Tibial nerve (tissue), 4 donors: ENCODE measurements at regions not wholly inside any gene's neighbourhood (a gene's known extent, or its start where the extent isn't known, plus 50 kb on each side); places are given as distances from the start of the nearest gene placed in this dataset.
"Not testable (repeated sequence)": the region's sequence is repeated elsewhere in the genome, so short reads cannot be mapped to it uniquely, and the experiment has no call there.

Experiments used
- DNase-seq, 2 donors: peaks; one replicate each; pipeline ENCODE4 v3.0.0-alpha.2; 2019; ENCODE audit warnings: low spot score in 2 of 2
- H3K27ac ChIP-seq, 4 donors: fragments of 200-600 bp; sonication (generic) in 3 of 4; one replicate each; pipeline ENCODE4 v1.5.1; 2017 to 2019; ENCODE audit warnings: mild to moderate bottlenecking in 1 of 4
- H3K27me3 ChIP-seq, 2 donors: fragments of 200-600 bp; sonication (generic) in 1 of 2; one replicate each; pipeline versions ENCODE4 v1.5.1 to v1.6.0; 2017 to 2019
- H3K36me3 ChIP-seq, 3 donors: fragments of 200-600 bp; sonication (generic); one replicate each; pipeline ENCODE4 v1.5.1; 2018 to 2019
- H3K4me1 ChIP-seq, 4 donors: fragments of 200-600 bp; sonication (generic) in 3 of 4; one replicate each; pipeline ENCODE4 v1.5.1; 2017 to 2019
- H3K4me3 ChIP-seq, 4 donors: fragments of 200-600 bp; sonication (generic) in 3 of 4; one replicate each; pipeline ENCODE4 v1.5.1; 2017 to 2019; ENCODE audit warnings: mild to moderate bottlenecking in 1 of 4, moderate library complexity in 1 of 4
- H3K9me3 ChIP-seq, 4 donors: fragments of 200-600 bp; sonication (generic) in 3 of 4; one replicate each; pipeline ENCODE4 v1.5.1; 2017 to 2019
- EP300 ChIP-seq, 2 donors: sonication (generic); formaldehyde crosslinking; IDR thresholded peaks; one replicate each; pipeline ENCODE4 v1.6.1; 2017; ENCODE audit warnings: antibody characterized with exemption in 2 of 2, mild to moderate bottlenecking in 1 of 2
- POLR2A ChIP-seq, 2 donors: fragments of 450-650 bp; IDR thresholded peaks; one replicate each; pipeline ENCODE4 v1.6.1; 2017; ENCODE audit warnings: antibody characterized with exemption in 2 of 2, mild to moderate bottlenecking in 2 of 2, moderate library complexity in 2 of 2
- WGBS, 2 donors: methylation state at CpG; one replicate each; pipeline ENCODE4 v1.1.5; 2018; 5-methylcytosine and 5-hydroxymethylcytosine counted together
- TF ChIP-seq, protein P1 (sequence below), 5 experiments: fragments of 200-600 bp in 3 of 5; fragments of 450-650 bp in 2 of 5; sonication (generic) in 3 of 5; IDR thresholded peaks; one replicate each; pipeline ENCODE4 v1.5.1; 2016 to 2019; ENCODE audit warnings: antibody characterized with exemption in 5 of 5, mild to moderate bottlenecking in 3 of 5, moderate library complexity in 2 of 5

DNA sequence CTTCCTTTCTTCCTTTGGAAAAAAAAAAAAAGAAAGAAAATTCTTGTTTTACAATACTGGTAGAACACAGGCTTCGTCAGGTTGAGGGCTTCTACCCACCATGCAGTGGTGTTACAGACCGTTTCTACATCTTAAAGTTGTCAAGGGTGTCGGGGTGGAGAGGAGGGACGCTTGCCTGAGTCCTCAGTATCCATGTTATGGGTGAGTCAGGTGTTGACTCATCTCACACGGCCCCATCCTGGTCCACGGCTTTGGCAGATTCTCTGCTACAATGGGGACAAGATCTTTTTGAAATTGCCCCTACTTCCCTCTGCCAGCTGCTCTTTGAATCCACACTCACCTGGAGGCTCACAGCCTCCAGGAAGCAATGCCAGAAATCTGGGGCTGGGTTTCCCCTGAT, 310.3 kb upstream of the ZFP42 start:
- DNase-seq: no peak
- no peak overlapping the region for H3K4me3 ChIP-seq
- H3K9me3 ChIP-seq: no peaks in the 10 kb centered on the region
- H3K4me1 ChIP-seq: no peaks in the 10 kb centered on the region
- no peaks in the 10 kb centered on the region for H3K36me3 ChIP-seq
- WGBS, 2 donors: 84% methylated on average over 6 of the region's 6 CpGs
- no peak overlapping the region for H3K27ac ChIP-seq
- H3K27me3 ChIP-seq: no peaks in the 10 kb centered on the region
- TF ChIP-seq EP300 (IDR thresholded peaks at IDR 0.05) (no peak), POLR2A (IDR thresholded peaks at IDR 0.05) (no peak)
- TF ChIP-seq, protein P1, sequence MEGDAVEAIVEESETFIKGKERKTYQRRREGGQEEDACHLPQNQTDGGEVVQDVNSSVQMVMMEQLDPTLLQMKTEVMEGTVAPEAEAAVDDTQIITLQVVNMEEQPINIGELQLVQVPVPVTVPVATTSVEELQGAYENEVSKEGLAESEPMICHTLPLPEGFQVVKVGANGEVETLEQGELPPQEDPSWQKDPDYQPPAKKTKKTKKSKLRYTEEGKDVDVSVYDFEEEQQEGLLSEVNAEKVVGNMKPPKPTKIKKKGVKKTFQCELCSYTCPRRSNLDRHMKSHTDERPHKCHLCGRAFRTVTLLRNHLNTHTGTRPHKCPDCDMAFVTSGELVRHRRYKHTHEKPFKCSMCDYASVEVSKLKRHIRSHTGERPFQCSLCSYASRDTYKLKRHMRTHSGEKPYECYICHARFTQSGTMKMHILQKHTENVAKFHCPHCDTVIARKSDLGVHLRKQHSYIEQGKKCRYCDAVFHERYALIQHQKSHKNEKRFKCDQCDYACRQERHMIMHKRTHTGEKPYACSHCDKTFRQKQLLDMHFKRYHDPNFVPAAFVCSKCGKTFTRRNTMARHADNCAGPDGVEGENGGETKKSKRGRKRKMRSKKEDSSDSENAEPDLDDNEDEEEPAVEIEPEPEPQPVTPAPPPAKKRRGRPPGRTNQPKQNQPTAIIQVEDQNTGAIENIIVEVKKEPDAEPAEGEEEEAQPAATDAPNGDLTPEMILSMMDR (IDR thresholded peaks at IDR 0.05): no peak

DNA sequence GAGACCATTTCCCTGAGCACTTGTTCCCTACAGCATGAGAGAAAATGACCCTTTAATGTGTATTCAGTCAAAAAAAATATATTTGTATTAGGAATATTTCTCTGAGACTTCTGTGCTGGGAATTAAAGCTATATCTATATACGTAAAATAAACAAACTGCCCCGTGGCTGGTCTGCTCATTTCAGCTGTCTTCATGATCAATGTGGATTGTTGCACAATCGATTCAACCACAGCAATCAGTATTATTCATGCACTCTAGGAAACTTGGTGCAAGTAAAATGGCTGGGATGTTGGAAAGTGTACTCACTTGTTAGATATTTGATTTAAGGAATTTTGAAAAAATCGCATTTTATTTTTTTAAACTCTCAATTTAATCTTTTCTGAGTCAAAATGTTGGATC, 307.9 kb upstream of the ZFP42 start:
- no peak overlapping the region for H3K27ac ChIP-seq
- no peaks in the 10 kb centered on the region for H3K27me3 ChIP-seq
- no peaks in the 10 kb centered on the region for H3K4me1 ChIP-seq
- 64 to 84% methylated on average over 4 of the region's 4 CpGs for WGBS, 2 donors
- H3K9me3 ChIP-seq: no peaks in the 10 kb centered on the region
- no peaks in the 10 kb centered on the region for H3K36me3 ChIP-seq
- TF ChIP-seq, protein P1 (IDR thresholded peaks at IDR 0.05): no peak
- TF ChIP-seq POLR2A (IDR thresholded peaks at IDR 0.05): no peak
- TF ChIP-seq EP300 (IDR thresholded peaks at IDR 0.05): no peak
- H3K4me3 ChIP-seq: no peak overlapping the region
- no peak for DNase-seq

DNA sequence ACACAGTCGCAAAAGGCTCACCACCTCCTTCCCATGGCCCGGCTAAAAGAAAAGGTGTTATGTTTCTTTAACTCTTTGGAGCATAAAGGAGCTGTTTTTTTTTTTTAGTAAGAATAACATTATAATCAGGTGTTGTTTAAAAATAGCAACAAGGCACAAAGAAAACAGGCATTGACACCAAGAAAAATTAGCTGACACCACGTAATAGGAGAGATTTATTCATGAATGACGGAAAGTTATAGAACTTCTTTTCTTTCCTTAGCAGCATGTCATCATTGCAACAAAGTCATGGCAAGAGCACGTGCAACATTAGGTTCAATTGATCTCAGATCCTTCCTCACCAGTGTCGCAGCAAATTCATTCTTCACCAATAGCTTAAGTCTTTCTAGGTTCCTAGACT, 302.9 kb upstream of the ZFP42 start:
- DNase-seq: no peak
- H3K4me3 ChIP-seq: no peak overlapping the region
- 53 to 68% methylated on average over 6 of the region's 6 CpGs for WGBS, 2 donors
- H3K9me3 ChIP-seq: no peaks in the 10 kb centered on the region
- no peaks in the 10 kb centered on the region for H3K36me3 ChIP-seq
- H3K27me3 ChIP-seq: no peaks in the 10 kb centered on the region
- no peaks in the 10 kb centered on the region for H3K4me1 ChIP-seq
- no peak for TF ChIP-seq POLR2A (IDR thresholded peaks at IDR 0.05)
- no peak for TF ChIP-seq EP300 (IDR thresholded peaks at IDR 0.05)
- TF ChIP-seq, protein P1 (IDR thresholded peaks at IDR 0.05): no peak
- no peak overlapping the region for H3K27ac ChIP-seq

DNA sequence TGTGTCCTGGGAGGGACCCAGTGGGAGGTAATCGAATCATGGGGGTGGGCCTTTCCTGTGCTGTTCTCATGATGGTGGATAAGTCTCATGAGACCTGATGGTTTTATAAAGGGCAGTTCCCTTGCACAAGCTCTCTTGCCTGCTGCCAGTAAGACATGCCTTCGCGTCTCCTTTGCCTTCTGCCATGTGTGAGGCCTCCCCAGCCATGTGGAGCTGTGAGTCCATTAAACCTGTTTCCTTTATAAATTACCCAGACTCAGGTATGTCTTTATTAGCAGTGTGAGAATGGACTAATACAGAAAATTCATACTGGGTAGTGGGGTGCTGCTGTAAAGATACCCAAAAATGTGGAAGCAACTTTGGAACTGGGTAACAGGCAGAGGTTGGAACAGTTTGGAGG, 300.0 kb upstream of the ZFP42 start:
- H3K27me3 ChIP-seq, H3K27ac ChIP-seq, H3K9me3 ChIP-seq, H3K4me1 ChIP-seq, H3K4me3 ChIP-seq, DNase-seq, H3K36me3 ChIP-seq: not testable (repeated sequence)
- WGBS, 2 donors: 87 to 98% methylated on average over 3 of the region's 3 CpGs

DNA sequence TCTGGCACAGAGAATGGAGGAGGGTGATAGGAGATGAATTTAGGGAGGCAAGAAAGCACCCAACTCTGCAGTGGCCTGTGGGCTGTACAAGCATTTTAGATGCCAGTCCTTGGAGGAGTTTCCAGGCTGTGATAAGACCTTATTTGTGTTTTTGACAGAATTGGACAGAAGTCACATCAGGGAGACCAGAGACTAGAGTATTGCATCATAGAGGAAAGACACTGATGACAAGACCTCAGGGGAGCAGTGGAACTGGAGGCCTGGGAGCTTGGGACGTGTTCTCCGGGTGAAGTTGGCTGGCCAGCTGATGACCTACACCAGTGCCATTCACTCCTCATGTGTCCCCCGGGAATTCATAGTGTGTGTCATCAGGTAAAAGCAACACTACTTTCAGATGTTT, 284.0 kb upstream of the ZFP42 start:
- Histone ChIP-seq H3K9me3 (peaks cover 0 to 24% (median 7%) of the 10 kb centered on the region in 4 donors), H3K36me3 (no peaks in the 10 kb centered on the region), H3K4me3 (no peak overlapping the region), H3K4me1 (peaks cover 0 to 7% (median 0%) of the 10 kb centered on the region in 4 donors), H3K27ac (no peak overlapping the region), H3K27me3 (no peaks in the 10 kb centered on the region)
- no peak for DNase-seq
- TF ChIP-seq, protein P1 (IDR thresholded peaks at IDR 0.05): no peak
- TF ChIP-seq EP300 (IDR thresholded peaks at IDR 0.05) (no peak), POLR2A (IDR thresholded peaks at IDR 0.05) (no peak)
- 64 to 81% methylated on average over 3 of the region's 3 CpGs for WGBS, 2 donors

DNA sequence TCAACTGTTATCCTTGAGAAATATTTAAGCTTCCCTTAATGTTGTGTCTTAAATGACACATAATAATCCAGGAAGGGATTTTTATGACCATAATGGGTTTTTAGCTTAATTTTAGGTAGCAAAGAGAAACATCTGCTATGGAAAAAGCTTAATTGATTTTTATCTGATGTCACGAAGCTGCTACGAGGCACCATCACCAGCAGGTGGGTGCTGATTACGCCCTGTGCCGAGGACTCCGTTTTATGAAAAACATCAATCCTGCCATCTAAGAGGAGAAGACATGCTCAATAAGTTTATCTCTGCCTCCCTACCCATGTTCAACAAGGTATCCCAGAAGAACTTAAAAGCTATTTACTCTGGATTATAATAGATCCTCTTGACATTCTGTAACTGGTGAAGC, 280.6 kb upstream of the ZFP42 start:
- 90 to 95% methylated on average over 5 of the region's 5 CpGs for WGBS, 2 donors
- Histone ChIP-seq H3K27me3 (no peaks in the 10 kb centered on the region), H3K36me3 (no peaks in the 10 kb centered on the region), H3K4me1 (peaks cover 0 to 7% (median 0%) of the 10 kb centered on the region in 4 donors), H3K4me3 (no peak overlapping the region), H3K9me3 (no peaks in the 10 kb centered on the region), H3K27ac (no peak overlapping the region)
- TF ChIP-seq, protein P1 (IDR thresholded peaks at IDR 0.05): no peak
- no peak for TF ChIP-seq EP300 (IDR thresholded peaks at IDR 0.05)
- TF ChIP-seq POLR2A (IDR thresholded peaks at IDR 0.05): no peak
- DNase-seq: no peak
